ENCODE measurements at regions not wholly inside any gene's neighbourhood (a gene's known extent, or its start where the extent isn't known, plus 50 kb on each side); places are given as distances from the start of the nearest gene placed in this dataset.
A peak's percentile ranks its signal among the peaks of the same experiment; 100 is the strongest.
"Not testable (repeated sequence)": the region's sequence is repeated elsewhere in the genome, so short reads cannot be mapped to it uniquely, and the experiment has no call there.

DNA sequence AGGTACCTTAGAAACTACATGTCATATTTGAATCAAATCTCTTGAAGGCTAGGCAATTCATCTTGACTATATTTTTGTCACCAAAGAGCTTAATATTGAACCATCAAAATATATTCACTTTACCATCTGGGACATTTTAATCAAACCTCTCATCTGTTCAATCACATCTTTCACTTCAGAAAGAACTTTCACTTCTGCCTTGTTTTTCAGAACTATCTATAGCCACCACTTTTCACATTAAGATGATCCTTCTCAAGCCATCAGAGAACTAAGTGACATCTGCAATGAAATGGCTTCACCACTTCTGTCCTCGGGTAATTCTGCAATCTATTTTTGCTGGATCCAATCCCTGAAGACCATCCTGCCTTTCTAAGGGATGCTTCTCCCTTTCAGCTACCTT lies 57.8 kb downstream of the OR2B2 start:
- Mint-ChIP-seq H3K27me3 (peaks cover 14% of the 10 kb centered on the region), H3K4me1 (peaks cover 4% of the 10 kb centered on the region)
- DNase-seq, result no peak

DNA sequence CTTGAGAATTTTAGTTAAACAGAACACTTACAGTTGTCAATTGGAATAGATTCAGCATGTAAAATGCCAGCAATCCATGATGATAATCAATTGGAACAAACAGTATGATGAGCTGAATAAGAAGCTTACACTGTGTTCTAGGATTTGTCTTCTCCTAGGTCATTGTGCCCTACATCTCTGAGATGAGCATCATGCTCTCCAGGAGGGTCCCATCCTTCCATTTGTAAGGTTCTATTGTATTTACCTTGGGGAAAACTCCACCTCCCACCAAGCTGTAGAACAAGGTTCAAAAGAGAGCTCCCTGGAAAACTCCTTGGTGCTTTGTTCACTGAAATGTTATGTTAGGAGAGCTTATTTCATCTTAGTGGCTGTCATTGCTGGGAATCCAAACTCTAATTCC lies 60.8 kb downstream of the OR2B2 start:
- Mint-ChIP-seq H3K27ac (no peak overlapping the region), H3K4me3 (no peak overlapping the region), H3K36me3 (ENCODE audit: low read depth) (no peaks in the 10 kb centered on the region), H3K9me3 (no peaks in the 10 kb centered on the region), H3K4me1 (peaks cover 4% of the 10 kb centered on the region), H3K27me3 (peaks cover 17% of the 10 kb centered on the region)
- peak; percentile 33 for DNase-seq
- intact Hi-C loops (cut with micrococcal nuclease), result no loop called here

More for the DNA sequence above, 57.8 kb downstream of the OR2B2 start:
- Mint-ChIP-seq H3K4me3 (no peak overlapping the region), H3K27ac (no peak overlapping the region), H3K36me3 (ENCODE audit: low read depth) (no peaks in the 10 kb centered on the region), H3K9me3 (no peaks in the 10 kb centered on the region)
- intact Hi-C loops (cut with micrococcal nuclease), result no loop called here

DNA sequence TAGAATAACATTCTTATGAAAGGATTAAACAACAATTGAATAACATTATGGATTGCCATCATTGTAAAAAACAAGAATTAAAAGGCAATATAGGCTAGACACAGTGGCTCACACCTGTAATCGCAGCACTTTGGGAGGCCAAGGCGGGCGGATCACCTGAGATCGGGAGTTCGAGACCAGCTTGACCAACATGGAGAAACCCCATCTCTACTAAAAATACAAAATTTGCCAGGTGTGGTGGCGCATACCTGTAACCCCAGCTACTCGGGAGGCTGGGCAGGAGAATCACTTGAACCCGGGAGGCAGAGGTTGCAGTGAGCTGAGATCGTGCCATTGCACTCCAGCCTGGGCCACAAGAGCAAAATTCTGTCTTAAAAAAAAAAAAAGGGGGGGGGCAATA lies 63.2 kb downstream of the OR2B2 start:
- H3K9me3 Mint-ChIP-seq; H3K4me3 Mint-ChIP-seq; H3K4me1 Mint-ChIP-seq; intact Hi-C loops (cut with micrococcal nuclease); H3K27ac Mint-ChIP-seq; H3K36me3 Mint-ChIP-seq (ENCODE audit: low read depth): not testable (repeated sequence)
- peak; percentile 28 for DNase-seq
- H3K27me3 Mint-ChIP-seq, result peaks cover 12% of the 10 kb centered on the region

DNA sequence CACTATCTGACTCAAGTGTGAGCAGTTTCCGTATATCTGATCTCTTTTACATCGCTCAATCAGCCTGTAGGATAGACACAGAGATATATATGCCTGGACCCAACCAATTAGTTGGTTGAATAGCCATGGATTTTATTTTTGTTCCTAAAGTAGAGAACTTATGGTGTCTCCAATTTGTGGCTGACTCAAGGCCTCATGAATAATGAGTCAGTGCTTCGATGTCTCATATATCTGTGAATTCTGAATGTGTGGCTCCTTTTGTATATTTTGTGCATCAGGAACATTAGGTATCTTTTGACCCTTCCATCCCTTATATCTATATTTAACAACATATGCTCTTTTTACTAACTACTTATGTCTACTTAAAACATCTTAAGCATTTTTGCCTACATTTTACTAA lies 64.5 kb downstream of the OR2B2 start:
- Mint-ChIP-seq H3K4me1 (no peaks in the 10 kb centered on the region), H3K27ac (no peak overlapping the region), H3K9me3 (no peaks in the 10 kb centered on the region), H3K36me3 (ENCODE audit: low read depth) (peaks cover 2% of the 10 kb centered on the region), H3K4me3 (no peak overlapping the region), H3K27me3 (peaks cover 12% of the 10 kb centered on the region)
- intact Hi-C loops (cut with micrococcal nuclease), result no loop called here
- DNase-seq, result no peak

DNA sequence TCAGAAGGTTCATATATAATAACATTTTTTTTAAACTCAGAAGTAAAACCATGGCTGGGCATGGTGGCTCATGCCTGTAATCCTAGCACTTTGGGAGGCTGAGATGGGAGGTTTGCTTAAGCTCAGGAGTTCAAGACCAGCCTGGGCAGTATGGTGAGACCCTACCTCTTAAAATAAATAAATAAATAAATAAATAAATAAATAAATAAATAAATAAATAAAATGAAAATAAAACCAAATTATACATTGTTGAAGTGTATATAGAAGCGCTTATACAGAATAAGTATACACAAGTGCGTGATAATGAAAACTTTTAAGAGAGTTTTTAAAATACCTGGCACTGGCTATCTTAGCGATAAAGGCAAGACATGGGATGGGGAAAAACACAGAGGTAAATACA lies 71.6 kb downstream of the OR2B2 start:
- H3K27ac Mint-ChIP-seq, result no peak overlapping the region
- peaks cover 13% of the 10 kb centered on the region for H3K36me3 Mint-ChIP-seq (ENCODE audit: low read depth)
- no peaks in the 10 kb centered on the region for H3K27me3 Mint-ChIP-seq
- no peak overlapping the region for H3K4me3 Mint-ChIP-seq
- intact Hi-C loops (cut with micrococcal nuclease), result no loop called here
- no peaks in the 10 kb centered on the region for H3K9me3 Mint-ChIP-seq
- H3K4me1 Mint-ChIP-seq, result peaks cover 14% of the 10 kb centered on the region
- DNase-seq, result peak; percentile 42

DNA sequence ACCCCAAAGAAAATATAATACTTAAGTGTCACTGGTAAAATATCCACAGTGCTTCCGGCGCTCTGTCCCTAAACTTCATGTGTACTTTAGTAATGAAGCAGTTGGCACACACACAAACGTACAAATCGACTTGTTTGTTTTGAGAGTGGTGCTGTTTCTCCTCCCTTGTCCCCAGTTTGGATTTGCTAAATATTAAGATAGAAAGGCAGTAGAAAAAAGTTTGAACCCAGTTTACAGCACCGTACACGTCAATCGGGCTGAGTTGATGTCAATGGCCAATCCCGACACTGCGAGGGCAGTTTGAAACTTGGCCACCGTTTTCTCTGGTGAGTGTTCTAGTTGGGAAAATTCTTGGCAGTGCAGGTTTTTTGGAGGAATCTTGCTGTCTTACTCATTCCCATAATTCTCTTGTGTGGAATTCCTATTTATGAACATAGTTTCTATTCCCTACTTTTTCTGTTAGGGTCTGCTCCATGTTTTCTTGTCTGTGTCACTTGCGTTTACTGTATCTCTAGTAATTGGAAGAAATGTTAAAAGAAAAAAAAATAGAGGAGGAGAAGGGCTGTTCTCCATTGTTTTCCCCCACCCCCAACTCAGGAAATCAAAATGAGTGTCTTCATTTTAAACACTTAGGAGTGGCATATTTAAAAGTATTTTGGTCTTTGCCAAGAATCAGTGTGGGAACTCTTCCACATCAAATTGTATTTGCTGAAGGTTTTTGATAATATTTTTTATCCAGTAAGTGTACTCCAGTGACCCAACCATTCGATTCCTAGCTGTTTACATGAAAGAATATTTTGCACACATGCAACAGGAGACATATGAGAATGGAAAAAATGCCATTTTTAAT lies 72.3 kb downstream of the OR2B2 start:
- H3K4me1 Mint-ChIP-seq, result peaks cover 19% of the 10 kb centered on the region
- H3K27me3 Mint-ChIP-seq, result no peaks in the 10 kb centered on the region
- DNase-seq, result peak; percentile 79
- H3K9me3 Mint-ChIP-seq, result no peaks in the 10 kb centered on the region
- no peak overlapping the region for H3K27ac Mint-ChIP-seq
- peaks cover 13% of the 10 kb centered on the region for H3K36me3 Mint-ChIP-seq (ENCODE audit: low read depth)
- intact Hi-C loops (cut with micrococcal nuclease), result loop anchor here (10.0 kb wide), 2 partner anchors 1715 to 1815 kb away; a partner anchor contains a TSS
- H3K4me3 Mint-ChIP-seq, result no peak overlapping the region

DNA sequence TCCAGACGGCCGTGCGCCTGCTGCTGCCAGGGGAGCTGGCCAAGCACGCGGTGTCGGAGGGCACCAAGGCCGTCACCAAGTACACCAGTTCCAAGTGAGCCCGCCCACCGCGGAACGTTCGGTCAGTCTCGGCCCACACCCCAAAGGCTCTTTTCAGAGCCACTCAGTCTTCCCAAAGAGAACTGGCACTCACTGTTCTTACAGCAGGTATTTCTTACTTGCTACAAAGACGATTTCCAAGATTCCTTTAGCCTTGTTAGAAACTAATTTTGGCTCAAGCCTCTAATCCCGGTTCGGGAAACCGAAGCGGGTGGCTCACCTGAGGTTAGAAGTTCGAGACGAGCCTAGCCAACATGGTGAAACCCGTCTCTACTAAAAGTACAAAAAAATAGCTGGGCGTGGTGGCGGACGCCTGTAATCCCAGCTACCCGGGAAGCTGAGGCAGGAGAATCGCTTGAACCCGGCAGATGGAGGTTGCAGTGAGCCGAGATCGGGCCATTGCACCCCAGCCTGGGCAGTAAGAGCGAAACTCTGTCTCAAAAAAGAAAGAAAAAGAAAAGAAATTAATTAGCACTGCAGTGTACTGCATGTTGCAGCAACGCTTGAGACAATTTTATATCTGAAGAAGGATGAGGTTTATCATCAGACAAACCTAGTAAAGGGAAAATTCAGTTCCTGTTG lies 73.1 kb downstream of the OR2B2 start:
- Mint-ChIP-seq H3K36me3 (ENCODE audit: low read depth) (peaks cover 13% of the 10 kb centered on the region), H3K4me1 (peaks cover 22% of the 10 kb centered on the region), H3K4me3 (no peak overlapping the region), H3K9me3 (no peaks in the 10 kb centered on the region), H3K27me3 (no peaks in the 10 kb centered on the region), H3K27ac (no peak overlapping the region)
- intact Hi-C loops (cut with micrococcal nuclease), result loop anchor here (1.0 to 10.0 kb wide), 5 partner anchors 26 to 1814 kb away; a partner anchor contains a TSS
- DNase-seq, result peak; percentile 80

DNA sequence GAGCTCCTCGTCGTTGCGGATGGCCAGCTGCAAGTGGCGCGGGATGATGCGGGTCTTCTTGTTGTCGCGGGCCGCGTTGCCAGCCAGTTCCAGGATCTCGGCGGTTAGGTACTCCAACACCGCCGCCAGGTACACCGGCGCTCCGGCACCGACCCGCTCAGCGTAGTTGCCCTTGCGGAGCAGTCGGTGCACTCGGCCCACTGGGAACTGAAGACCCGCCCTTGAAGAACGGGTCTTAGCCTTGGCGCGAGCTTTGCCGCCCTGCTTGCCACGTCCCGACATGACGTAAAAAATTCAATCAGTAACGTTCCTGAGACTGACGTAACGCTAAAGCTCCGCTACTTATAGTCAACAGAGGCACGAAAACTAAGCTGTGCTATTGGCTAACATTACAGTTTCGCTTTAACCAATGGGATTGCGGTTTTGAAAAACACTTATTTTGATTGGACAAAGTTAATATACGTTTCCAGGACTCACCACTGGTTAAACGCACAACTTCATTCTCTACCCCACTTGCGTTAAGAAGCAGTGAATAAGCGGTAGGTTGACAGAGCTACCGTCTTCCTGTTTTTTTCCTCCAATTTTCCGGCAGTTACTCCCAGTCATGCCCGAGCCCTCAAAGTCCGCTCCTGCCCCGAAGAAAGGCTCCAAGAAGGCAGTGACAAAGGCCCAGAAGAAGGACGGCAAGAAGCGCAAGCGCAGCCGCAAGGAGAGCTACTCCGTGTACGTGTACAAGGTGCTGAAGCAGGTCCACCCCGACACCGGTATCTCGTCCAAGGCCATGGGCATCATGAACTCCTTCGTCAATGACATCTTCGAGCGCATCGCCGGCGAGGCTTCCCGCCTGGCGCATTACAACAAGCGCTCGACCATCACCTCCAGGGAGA lies 73.9 kb downstream of the OR2B2 start:
- Mint-ChIP-seq H3K27me3 (no peaks in the 10 kb centered on the region), H3K9me3 (no peaks in the 10 kb centered on the region), H3K4me1 (peaks cover 28% of the 10 kb centered on the region), H3K4me3 (no peak overlapping the region), H3K27ac (no peak overlapping the region), H3K36me3 (ENCODE audit: low read depth) (peaks cover 11% of the 10 kb centered on the region)
- intact Hi-C loops (cut with micrococcal nuclease), result loop anchor here (1.0 to 10.0 kb wide), 5 partner anchors 27 to 1814 kb away; a partner anchor contains a TSS
- peak; percentile 96 for DNase-seq

DNA sequence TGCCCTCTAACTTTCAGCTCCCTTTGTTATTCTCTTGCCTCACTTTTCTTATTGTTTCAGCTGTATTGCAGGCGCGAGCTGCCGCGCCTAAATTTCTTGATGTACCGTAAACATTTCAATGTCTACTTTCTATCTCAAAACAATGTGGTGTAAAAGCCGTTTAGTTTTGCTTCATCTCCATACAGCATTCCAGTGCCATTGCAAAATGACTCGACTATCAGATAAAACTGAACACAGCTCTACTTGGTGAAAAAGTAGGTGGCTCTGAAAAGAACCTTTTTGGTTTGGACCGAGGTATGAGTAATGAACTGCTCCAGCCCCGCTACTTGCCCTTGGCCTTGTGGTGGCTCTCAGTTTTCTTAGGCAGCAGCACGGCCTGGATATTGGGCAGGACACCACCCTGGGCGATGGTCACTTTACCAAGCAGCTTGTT lies 74.6 kb downstream of the OR2B2 start:
- no peak for DNase-seq
- H3K36me3 Mint-ChIP-seq (ENCODE audit: low read depth), result peaks cover 11% of the 10 kb centered on the region
- H3K4me3 Mint-ChIP-seq, result no peak overlapping the region
- no peaks in the 10 kb centered on the region for H3K27me3 Mint-ChIP-seq
- no peak overlapping the region for H3K27ac Mint-ChIP-seq
- intact Hi-C loops (cut with micrococcal nuclease), result loop anchor here (1.0 to 10.0 kb wide), 8 partner anchors 13 to 1813 kb away; a partner anchor contains a TSS
- H3K4me1 Mint-ChIP-seq, result peaks cover 29% of the 10 kb centered on the region
- H3K9me3 Mint-ChIP-seq, result no peaks in the 10 kb centered on the region

DNA sequence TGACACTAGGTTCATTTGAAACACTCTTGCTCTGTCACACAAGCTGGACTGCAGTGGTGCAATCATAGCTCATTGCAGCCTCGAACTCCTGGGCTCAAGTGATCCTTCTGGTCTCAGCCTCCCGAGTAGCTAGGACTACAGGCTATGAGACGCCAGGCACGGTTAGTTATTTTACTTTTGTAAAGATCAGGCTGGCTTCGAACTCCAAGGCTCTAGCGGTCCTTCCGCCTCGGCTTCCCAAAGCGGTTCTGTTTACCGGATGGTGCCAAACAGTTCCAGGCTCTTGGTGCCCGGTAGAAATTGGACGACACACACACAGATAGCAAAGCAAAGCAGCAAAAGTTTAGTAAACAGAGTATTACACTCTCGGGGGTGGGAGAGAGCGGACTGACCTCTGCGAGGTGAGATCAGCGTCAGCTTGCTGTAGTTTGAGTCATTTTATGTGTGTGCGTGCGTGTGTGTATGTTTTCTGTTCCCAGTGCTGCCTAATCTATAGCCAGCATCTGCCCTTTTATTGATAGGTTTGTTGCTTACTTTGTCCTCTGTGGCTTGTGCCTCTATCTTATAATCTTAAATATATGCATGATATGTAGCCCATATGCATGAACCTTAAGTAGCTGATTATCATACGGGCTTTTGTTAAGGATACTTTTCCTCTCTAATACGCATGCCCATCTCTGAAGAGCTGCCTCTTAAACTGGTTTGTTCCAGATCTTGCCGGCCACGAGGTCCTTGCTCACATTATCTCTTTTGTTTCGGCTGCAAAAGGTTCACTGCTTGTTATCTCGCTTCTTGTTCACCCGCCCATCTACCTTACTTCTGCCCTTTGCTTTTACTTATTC lies 75.2 kb downstream of the OR2B2 start:
- DNase-seq, result peak; percentile 89
- intact Hi-C loops (cut with micrococcal nuclease), result loop anchor here (1.0 to 10.0 kb wide), 5 partner anchors 13 to 1812 kb away; a partner anchor contains a TSS
- no peak overlapping the region for H3K4me3 Mint-ChIP-seq
- H3K27ac Mint-ChIP-seq, result no peak overlapping the region
- H3K27me3 Mint-ChIP-seq, result no peaks in the 10 kb centered on the region
- H3K4me1 Mint-ChIP-seq, result peaks cover 29% of the 10 kb centered on the region
- no peaks in the 10 kb centered on the region for H3K9me3 Mint-ChIP-seq
- H3K36me3 Mint-ChIP-seq (ENCODE audit: low read depth), result peaks cover 7% of the 10 kb centered on the region

DNA sequence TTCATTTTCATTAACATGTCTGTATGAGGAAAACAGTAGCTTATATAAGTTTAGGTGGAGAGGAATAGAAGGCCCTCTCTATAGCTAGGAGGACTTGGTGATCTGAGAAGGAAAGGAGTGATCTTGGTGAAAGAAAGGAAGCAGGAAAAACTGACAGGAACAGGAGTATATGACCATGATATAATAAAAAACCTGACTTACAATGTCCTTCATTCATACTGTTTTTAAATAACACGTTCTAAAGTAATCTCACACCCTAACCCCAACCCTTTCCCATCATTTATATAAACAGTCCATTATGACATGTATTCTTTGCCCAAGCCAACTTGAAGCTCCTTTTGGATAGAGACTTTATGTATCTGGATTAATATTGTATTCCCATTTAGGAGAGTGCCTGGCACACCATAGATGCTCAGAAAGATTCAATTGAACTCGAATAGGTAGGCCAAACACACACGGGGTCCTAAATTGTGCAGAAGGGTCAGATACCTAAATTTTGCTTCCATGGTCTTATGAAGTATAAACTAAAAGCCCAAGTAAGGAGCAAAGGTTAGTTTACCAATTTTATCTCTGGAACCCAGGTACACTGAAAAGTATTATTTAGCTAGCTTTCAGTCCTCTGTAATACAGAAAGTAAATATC lies 75.9 kb downstream of the OR2B2 start:
- intact Hi-C loops (cut with micrococcal nuclease), result loop anchor here (10.0 kb wide), 2 partner anchors 1711 to 1811 kb away; a partner anchor contains a TSS
- H3K27ac Mint-ChIP-seq, result no peak overlapping the region
- peak; percentile 65 for DNase-seq
- H3K27me3 Mint-ChIP-seq, result no peaks in the 10 kb centered on the region
- peaks cover 31% of the 10 kb centered on the region for H3K4me1 Mint-ChIP-seq
- peaks cover 5% of the 10 kb centered on the region for H3K36me3 Mint-ChIP-seq (ENCODE audit: low read depth)
- H3K4me3 Mint-ChIP-seq, result no peak overlapping the region
- H3K9me3 Mint-ChIP-seq, result no peaks in the 10 kb centered on the region

DNA sequence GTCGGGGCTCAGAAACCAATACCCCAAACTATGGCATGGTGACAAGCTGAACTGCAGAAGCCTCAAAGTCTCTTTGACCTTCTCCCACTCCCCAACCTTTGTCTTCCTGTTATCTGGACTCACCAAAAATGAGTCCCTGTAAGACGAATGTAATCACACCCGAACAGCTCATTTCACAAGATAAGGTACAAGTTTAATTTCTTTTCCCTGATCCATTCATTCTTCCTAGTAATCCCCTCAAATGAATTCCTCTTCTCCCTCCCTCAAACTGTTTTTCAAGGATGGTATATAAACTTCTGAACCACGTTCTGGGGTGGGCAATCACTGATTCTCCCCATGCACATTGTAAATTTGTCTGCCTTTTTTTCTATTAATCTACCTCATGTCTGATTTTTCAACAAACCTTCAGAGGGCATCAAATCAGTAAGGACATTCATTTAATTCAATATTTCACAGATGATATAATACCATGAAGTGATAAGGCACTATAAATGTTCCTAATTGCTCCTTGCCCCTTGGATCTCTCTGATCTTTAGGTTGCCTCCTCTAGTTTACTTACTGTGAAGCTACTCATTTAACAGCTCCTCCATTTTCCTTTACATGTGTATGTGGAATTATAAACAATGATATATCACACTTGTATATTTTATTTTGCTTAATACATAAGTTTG lies 77.2 kb downstream of the OR2B2 start:
- peak; percentile 53 for DNase-seq
- Mint-ChIP-seq H3K27me3 (no peaks in the 10 kb centered on the region), H3K4me1 (peaks cover 37% of the 10 kb centered on the region), H3K36me3 (ENCODE audit: low read depth) (peaks cover 5% of the 10 kb centered on the region), H3K4me3 (peak overlapping the region; percentile 45), H3K27ac (peak overlapping the region; percentile 84), H3K9me3 (no peaks in the 10 kb centered on the region)
- intact Hi-C loops (cut with micrococcal nuclease), result loop anchor here (10.0 kb wide), 2 partner anchors 1710 to 1810 kb away; a partner anchor contains a TSS

All from activated CD4-positive, alpha-beta T cell treated with anti-CD3 and anti-CD28 coated beads, Interleukin-2, amount 10 ng/mL, durations not matched to agents 24 days and 14 days (primary cell).